Calu3 (cell line): ENCODE measurements at regions not wholly inside any gene's neighbourhood (a gene's known extent, or its start where the extent isn't known, plus 50 kb on each side); places are given as distances from the start of the nearest gene placed in this dataset.

Source experiments
- BruUV-seq: library from RNA; stranded (reverse); fragments of 400-500 nt; replicated peaks from 2 replicates; lab custom pipeline; 2021; lab: Mats Ljungman, UMichigan
- CTCF ChIA-PET: fragments of 300-600 bp; sonication (Branson Sonifier 250); formaldehyde crosslinking; loops from one replicate; lab custom pipeline; 2022; ENCODE audit warnings: antibody characterized with exemption; lab: Charles Lee
- DNase-seq: peaks from one replicate; pipeline ENCODE4 v3.0.0; 2022
- H3K27ac Mint-ChIP-seq: one replicate; pipeline ENCODE4 v1.8.0; 2022; ENCODE audit warnings: mixed read lengths; ENCODE audit not compliant: unreplicated experiment
- H3K27me3 Mint-ChIP-seq: one replicate; pipeline ENCODE4 v1.8.0; 2022; ENCODE audit warnings: mixed read lengths; ENCODE audit not compliant: unreplicated experiment
- H3K36me3 Mint-ChIP-seq: one replicate; pipeline ENCODE4 v1.8.0; 2022; ENCODE audit warnings: mild to moderate bottlenecking, moderate library complexity, mixed read lengths; ENCODE audit not compliant: insufficient read depth, unreplicated experiment
- H3K4me1 Mint-ChIP-seq: one replicate; pipeline ENCODE4 v1.8.0; 2022; ENCODE audit warnings: mild to moderate bottlenecking, low read depth, mixed read lengths; ENCODE audit not compliant: unreplicated experiment
- H3K4me3 Mint-ChIP-seq: one replicate; pipeline ENCODE4 v1.8.0; 2022; ENCODE audit warnings: mild to moderate bottlenecking, low read depth, moderate library complexity, mixed read lengths; ENCODE audit not compliant: unreplicated experiment
- H3K9me3 Mint-ChIP-seq: one replicate; pipeline ENCODE4 v1.8.0; 2022; ENCODE audit warnings: low read depth, mixed read lengths; ENCODE audit not compliant: unreplicated experiment
- intact Hi-C: fragments of 100-400 bp; cut with micrococcal nuclease; formaldehyde crosslinking; loops from one replicate; pipeline ENCODE4 v1.10.0; 2022; ENCODE audit not compliant: unreplicated experiment
- TF ChIP-seq, protein P1 (sequence below): fragments of 200-600 bp; IDR thresholded peaks from one replicate; pipeline ENCODE4 v1.8.0; 2022; ENCODE audit warnings: antibody characterized with exemption; ENCODE audit not compliant: unreplicated experiment

DNA sequence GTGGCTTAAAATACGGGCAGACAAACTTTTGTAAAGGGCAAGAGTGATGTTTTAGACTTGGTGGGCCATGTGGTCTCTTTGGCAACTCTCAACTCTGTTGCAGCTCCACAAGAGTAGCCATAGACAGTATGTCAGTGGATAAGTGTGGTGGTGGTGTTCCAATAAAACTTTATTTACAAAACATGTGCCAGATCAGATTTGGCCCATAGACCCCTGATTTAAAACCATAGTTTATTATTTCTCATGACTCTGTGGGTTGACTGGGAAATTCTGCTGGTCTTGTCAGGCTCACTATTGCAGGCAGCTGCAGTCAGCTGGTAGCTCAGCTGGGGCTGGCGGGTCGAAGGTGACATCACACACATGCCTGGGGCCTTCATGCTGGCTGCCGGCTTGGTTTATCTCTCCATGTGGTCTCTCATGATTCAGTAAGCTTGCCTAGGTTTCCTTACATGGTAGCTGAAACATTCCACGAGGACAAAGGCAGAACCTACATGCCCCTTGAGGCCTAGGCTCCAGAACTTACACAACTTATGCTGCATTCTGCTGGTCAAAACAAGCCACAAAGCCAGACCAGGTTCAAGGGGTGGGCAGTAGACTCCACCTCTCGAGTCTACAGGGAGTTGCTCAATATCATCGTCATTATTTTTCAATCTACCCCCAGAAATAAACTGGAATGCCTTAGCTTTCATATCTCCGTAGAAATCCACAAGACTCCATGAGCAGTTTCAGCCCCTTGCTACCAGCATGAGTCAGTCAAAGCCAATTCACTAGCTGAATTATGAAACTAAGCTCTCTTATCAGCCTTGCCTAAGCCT, 245.7 kb downstream of the WDR11 start:
- CTCF ChIA-PET = no interaction called here
- no peak overlapping the region for H3K4me3 Mint-ChIP-seq
- TF ChIP-seq, protein P1, sequence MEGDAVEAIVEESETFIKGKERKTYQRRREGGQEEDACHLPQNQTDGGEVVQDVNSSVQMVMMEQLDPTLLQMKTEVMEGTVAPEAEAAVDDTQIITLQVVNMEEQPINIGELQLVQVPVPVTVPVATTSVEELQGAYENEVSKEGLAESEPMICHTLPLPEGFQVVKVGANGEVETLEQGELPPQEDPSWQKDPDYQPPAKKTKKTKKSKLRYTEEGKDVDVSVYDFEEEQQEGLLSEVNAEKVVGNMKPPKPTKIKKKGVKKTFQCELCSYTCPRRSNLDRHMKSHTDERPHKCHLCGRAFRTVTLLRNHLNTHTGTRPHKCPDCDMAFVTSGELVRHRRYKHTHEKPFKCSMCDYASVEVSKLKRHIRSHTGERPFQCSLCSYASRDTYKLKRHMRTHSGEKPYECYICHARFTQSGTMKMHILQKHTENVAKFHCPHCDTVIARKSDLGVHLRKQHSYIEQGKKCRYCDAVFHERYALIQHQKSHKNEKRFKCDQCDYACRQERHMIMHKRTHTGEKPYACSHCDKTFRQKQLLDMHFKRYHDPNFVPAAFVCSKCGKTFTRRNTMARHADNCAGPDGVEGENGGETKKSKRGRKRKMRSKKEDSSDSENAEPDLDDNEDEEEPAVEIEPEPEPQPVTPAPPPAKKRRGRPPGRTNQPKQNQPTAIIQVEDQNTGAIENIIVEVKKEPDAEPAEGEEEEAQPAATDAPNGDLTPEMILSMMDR = no peak
- intact Hi-C loops = no loop called here
- no TSS peak for BruUV-seq
- H3K4me1 Mint-ChIP-seq = peaks cover 7% of the 10 kb centered on the region
- H3K27ac Mint-ChIP-seq = no peak overlapping the region
- DNase-seq = no peak
- H3K36me3 Mint-ChIP-seq = no peaks in the 10 kb centered on the region
- no peaks in the 10 kb centered on the region for H3K9me3 Mint-ChIP-seq
- no peaks in the 10 kb centered on the region for H3K27me3 Mint-ChIP-seq

DNA sequence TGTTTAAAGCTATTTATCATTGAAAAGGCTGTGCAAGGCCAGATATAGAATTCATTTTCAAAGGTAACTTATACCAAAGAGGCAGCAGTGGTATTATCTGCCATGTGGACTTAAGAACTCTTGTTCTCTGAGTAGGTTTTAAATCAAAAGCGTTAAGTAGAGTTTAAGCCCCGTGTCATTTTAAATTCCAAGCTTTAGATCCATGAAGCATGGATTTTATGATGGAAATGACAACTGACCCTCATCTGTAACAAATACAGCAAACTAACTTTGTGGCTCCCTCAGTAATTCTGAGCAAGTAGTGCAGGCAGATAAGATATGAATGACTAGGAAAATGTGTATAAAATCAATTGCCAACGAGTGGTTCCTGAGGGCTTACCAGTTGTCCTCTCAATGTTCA, 247.0 kb downstream of the WDR11 start:
- Mint-ChIP-seq H3K4me1 (no peaks in the 10 kb centered on the region), H3K27me3 (no peaks in the 10 kb centered on the region), H3K4me3 (no peak overlapping the region), H3K36me3 (no peaks in the 10 kb centered on the region), H3K27ac (no peak overlapping the region), H3K9me3 (no peaks in the 10 kb centered on the region)
- BruUV-seq = no TSS peak
- CTCF ChIA-PET = no interaction called here
- intact Hi-C loops = no loop called here
- TF ChIP-seq, protein P1 = no peak
- DNase-seq = no peak

DNA sequence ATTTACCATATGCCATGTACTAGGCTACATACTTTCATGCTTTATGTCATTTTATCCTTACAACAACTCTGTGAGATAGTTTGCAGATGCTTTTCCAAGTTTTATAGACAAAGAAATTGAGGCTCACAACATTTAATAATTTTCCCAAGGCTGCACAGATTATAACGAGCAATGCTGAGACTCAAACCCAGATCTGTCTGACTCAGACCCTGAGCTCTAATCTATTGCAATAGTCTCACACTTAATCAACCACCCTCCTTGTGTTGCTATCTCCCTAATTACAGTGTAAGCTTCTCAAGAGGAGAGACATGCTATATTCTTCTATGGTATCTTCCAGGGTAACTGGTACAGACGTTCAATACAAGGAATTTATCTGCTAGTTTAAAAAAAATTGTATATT, 247.6 kb downstream of the WDR11 start:
- no peak overlapping the region for H3K4me3 Mint-ChIP-seq
- CTCF ChIA-PET = no interaction called here
- H3K9me3 Mint-ChIP-seq = no peaks in the 10 kb centered on the region
- no peak for DNase-seq
- no peaks in the 10 kb centered on the region for H3K36me3 Mint-ChIP-seq
- TF ChIP-seq, protein P1 = no peak
- no peaks in the 10 kb centered on the region for H3K4me1 Mint-ChIP-seq
- H3K27me3 Mint-ChIP-seq = no peaks in the 10 kb centered on the region
- BruUV-seq = no TSS peak
- H3K27ac Mint-ChIP-seq = no peak overlapping the region
- intact Hi-C loops = no loop called here

DNA sequence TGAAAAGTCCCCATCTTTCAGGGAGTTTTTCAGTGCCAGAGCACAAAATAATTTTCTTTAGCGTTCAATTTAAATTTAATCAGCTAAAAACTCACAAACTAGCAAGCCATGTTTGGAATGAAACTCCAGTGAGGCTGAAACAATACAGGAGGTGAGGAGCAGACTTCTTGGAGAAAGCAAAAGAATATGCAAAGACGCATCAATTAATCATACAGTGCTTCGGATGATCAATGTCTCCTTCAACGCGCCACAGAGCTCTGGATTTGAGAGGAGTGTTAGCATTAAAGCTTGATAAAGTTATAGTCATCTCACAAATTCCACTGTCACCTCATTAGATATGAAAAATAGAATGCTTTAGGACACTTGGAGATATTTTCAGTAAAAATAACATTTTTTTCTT, 248.0 kb downstream of the WDR11 start:
- intact Hi-C loops = no loop called here
- CTCF ChIA-PET = no interaction called here
- no TSS peak for BruUV-seq

More for the DNA sequence above, 248.0 kb downstream of the WDR11 start:
- Mint-ChIP-seq H3K36me3 (no peaks in the 10 kb centered on the region), H3K27ac (no peak overlapping the region), H3K4me1 (no peaks in the 10 kb centered on the region), H3K9me3 (no peaks in the 10 kb centered on the region), H3K4me3 (no peak overlapping the region), H3K27me3 (no peaks in the 10 kb centered on the region)
- DNase-seq = no peak
- TF ChIP-seq, protein P1 = no peak
